Activated CD8-positive, alpha-beta memory T cell treated with anti-CD3 and anti-CD28 coated beads for 48 hours (primary cell): ENCODE measurements at regions not wholly inside any gene's neighbourhood (a gene's known extent, or its start where the extent isn't known, plus 50 kb on each side); places are given as distances from the start of the nearest gene placed in this dataset.
"Not testable (repeated sequence)": the region's sequence is repeated elsewhere in the genome, so short reads cannot be mapped to it uniquely, and the experiment has no call there.

Experiments used
- DNase-seq, 3 experiments: peaks; one replicate each; pipeline ENCODE4 v3.0.0-alpha.2; 2020; ENCODE audit warnings: low read depth in 2 of 3, low spot score in 2 of 3

DNA sequence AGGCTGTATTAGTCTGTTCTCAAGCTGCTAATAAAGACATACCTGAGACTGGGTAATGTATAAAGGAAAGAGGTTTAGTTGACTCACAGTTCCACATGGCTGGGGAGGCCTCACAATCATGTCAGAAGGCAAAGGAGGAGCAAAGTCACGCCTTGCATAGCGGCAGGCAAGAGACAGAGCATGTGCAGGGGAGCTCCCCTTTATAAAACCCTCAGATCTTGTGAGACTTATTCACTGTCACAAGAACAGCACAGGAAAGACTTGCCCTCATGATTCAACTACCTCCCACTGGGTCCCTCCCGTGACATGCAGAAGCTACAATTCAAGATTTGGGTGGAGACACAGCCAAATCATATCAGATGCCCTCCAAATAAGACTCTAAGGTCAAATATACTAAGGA, 139.4 kb upstream of the TOP1 start:
- not testable (repeated sequence) for DNase-seq

GRCh38 chr20:40890181-40890580, 138.4 kb upstream of the TOP1 start:
- no peak for DNase-seq

DNA sequence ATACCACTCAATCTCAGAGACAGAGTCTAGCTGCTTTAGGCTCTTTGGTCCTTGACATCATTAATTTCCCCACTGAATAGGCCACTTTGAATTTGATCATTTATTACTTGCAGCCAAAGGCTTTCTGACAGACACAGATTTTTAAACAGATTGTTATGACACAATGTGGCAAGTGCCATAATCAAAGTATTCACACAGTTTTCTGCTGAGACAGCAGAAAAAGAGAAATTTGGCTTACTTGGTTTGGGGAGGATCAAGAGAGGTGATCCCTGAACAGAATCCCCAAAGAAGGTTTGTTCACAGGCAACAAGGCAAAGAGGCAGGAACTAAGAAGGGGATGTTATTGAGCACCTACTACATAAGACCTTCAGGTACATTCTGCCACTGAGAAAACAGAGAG, 138.0 kb upstream of the TOP1 start:
- no peak for DNase-seq

- no peak for DNase-seq
These were observed 137.3 kb upstream of the TOP1 start for GRCh38 chr20:40891351-40891750.

DNA sequence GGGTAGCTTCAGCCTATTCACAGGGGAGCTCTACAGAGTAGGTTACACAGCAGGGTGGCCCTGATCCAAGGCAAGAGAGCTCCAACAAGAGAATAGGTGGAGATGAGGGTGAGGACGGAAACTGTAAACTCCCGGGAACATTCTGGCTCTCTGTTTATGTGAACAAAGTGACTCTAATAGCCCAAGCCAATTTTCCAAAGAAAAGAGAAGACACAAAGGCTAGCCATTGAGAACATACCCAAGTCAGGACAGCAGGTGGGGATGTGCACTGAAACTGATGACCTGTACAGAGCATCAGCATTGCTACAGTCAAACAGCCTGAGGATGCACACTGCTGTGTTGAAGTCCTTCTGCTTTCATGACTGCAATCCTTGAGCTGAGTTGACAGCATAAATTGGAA, 136.0 kb upstream of the TOP1 start:
- no peak for DNase-seq

- DNase-seq: no peak
These were observed 134.9 kb upstream of the TOP1 start for GRCh38 chr20:40893610-40894236.

GRCh38 chr20:40894237-40894630, 134.4 kb upstream of the TOP1 start:
- DNase-seq: no peak

GRCh38 chr20:40895182-40895581, 133.4 kb upstream of the TOP1 start:
- no peak for DNase-seq

DNA sequence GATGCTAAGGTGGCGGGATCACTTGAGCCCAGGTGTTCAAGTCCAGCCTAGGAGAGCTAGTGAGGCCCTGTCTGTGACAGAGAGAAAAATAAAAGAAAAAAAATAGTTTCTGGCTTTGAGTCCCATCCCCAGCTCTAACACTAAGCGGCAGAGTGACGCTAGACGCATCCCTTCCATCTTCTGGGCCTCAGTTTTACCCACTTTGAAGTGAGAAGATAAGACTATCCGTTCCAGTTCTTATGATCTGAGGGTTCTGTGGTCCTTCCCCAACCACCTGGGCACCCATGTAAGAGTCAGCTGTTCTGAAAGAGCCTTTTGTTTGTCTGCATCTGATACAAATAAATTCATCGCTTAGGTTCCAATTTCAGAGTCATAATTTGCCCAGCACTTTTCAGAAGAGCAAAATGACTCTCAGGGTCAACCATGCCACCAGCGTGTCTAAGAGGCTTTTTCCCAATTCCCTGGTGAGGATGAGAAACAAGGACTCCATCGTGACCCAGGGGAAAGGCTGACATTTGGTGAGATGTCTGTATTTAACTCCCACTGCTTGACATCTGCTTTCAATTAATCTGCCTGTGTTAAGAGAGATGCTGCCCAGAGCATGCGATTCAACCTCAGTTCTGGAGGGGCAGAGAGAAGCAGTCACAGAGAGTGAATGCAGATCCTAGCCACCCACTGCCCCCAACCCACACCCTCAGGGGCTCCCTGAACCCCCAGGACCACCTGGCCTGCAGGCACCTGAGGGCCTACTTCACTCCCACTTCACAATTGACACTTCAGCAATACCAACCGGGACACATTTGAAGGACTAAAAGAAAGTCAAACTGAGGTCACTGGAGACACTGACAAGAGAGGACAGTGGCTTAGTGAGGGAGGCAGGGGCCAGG, 131.6 kb upstream of the TOP1 start:
- no peak for DNase-seq

DNA sequence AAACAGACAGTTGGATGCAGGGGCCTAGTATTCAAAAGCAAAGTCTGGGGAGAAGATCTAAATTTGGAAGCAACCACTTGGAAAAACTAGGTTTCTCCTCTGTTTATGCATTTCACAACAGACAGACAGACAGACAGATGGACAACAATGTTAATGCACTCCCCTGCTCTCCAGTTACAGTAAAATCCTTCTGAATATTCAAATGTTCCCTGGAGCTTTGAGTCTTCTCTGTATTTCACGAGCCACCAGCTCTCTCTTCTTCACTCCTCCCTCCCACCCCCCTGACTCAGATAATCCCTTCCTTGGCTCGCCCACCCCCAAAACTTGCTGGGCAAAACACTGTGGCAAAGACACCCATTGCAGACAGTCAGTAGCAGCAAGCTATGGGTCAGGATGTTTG, 129.3 kb upstream of the TOP1 start:
- DNase-seq: no peak

DNA sequence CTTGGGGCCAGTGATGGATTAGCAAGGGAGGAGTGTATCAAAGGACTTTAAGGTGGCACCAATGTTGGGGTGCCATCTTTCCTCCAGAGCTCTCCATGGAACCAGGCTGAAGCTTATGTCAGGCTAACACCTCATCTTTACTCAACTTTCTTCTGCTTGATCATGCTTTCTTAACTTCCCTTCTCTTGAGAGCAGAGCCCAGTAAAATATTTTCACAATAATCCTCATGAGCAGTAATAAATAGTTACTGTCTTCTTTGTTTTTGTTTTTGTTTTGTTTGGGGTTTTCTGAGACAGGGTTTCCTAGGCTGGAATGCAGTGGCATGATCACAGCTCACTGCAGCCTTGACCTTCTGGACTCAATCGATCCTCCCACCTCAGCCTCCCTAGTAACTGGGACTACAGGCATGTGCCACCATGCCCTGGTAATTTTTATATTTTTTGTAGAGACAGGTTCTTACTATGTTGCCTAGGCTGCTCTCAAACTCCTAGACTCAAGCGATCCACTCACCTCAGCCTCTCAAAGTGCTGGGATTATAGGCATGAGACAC, 127.9 kb upstream of the TOP1 start:
- DNase-seq: no peak

GRCh38 chr20:40902661-40903060, 126.0 kb upstream of the TOP1 start:
- no peak for DNase-seq

GRCh38 chr20:40908309-40908708, 120.3 kb upstream of the TOP1 start:
- DNase-seq: no peak

DNA sequence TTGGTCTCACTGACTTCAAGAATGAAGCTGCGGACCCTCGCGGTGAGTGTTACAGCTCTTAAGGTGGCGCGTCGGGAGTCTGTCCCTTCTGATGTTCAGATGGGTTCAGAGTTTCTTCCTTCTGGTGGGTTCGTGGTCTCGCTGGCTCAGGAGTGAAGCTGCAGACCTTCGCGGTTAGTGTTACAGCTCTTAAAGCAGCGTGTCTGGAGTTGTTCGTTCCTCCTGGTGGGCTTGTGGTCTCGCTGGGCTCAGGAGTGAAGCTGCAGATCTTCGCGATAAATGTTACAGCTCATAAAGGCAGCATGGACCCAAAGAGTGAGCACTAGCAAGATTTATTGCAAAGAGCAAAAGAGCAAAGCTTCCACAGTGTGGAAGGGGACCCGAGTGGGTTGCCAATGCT, 119.1 kb upstream of the TOP1 start:
- not testable (repeated sequence) for DNase-seq

DNA sequence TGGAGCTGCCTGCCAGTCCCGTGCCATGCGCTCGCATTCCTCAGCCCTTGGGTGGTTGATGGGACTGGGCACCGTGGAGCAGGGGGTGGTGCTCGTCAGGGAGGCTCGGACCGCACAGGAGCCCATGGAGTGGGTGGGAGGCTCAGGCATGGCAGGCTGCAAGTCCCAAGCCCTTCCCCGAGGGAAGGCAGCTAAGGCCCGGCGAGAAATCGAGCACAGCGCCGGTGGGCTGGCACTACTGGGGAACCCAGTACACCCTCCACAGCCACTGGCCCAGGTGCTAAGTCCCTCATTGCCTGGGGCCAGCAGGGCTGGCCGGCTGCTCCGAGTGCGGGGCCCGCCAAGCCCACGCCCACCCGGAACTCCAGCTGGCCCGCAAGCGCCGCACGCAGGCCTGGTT, 118.2 kb upstream of the TOP1 start:
- DNase-seq: not testable (repeated sequence)

DNA sequence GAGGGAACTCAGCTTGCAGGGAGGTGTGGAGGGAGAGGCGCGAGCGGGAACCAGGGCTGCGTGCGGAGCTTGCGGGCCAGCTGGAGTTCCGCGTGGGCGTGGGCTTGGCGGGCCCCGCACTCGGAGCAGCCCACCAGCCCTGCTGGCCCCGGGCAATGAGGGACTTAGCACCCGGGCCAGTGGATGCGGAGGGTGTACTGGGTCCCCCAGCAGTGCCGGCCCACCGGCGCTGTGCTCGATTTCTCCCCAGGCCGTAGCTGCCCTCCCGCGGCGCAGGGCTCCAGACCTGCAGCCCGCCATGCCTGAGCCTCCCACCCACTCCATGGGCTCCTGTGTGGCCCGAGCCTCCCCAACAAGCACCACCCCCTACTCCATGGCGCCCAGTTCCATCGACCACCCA, 117.5 kb upstream of the TOP1 start:
- DNase-seq: not testable (repeated sequence)

DNA sequence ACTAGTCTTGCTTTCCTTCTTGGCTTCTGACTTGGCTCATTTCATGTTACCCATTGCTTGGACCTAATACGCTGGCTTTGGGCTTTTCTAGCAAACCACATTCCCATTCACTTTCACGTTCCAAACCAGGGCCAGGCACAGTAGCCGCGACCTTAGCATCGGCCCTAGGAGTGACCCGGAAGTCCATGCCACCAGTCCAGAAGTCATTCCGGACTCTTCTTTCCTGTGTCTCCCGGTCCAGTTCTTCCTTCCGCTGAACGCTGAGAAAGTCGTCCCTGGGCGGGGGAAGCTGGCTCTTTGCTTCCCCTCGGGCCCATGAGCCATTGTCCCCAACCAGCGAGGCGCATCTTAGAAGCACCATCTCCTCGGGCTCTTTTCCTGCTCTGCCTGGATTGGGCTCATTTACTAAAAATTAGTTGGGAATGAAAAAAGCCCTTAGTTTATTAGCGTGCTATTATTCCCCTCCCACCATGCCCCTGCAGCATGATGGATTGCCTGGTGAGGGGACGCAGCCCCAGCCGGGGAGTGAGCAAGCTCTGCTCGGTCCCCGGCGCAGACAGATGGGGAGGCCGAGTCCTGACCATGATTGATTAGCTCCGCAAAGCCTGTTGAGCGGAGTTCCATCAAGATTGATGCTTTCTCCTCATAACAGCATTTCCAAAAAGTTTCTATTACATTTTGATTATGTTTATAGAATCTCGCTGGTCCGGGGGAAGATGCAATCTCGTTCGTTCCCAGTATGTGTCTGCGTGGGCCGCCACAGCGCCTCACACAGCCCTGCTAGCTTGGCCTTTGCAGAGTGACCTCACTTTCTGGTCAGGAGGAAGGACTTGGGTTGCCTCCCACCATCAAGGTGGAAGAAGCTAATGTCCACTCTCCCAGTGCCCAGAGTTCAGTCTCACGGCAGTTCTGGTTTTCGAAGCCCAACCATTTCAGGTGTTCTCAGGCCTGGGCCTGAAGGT, 115.1 kb upstream of the TOP1 start:
- DNase-seq: no peak

DNA sequence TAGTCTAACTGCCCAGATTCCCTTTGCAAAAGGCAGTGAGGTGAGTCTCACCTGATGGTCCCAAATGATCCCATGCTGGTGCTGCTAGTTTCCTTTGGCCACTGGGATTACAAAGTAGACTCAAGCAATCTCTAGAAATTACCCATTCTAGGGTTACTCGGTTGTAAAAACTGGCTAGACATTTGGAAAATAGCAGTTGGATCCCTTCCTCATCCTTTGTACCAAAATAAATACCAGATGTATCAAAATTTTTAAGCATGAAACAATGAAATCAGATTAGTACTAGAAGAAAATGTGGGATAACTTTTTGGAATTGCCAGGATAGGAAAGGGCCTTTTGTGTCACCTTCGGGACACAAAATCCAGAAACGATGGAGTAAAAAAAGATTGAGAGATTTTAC, 112.9 kb upstream of the TOP1 start:
- no peak for DNase-seq

DNA sequence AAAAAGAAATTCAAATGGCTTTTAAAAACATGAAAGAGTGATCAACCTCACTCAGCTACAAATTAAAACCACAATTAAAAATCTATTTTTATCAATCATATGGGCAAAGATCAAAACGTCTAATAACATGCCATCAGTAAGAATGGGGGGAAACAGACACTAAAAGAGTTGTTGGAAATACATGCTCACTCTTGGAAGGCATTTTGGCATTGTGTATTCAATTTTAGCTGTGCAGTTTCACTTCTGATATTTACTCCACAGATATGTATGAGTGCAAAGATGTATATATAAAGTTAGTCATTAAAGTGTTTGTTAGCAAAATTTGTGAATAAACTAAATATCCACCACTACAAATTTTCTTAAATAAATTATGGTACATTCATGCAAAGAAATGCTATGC, 112.3 kb upstream of the TOP1 start:
- no peak for DNase-seq

GRCh38 chr20:40920291-40920690, 108.3 kb upstream of the TOP1 start:
- no peak for DNase-seq

GRCh38 chr20:40922865-40923264, 105.8 kb upstream of the TOP1 start:
- no peak for DNase-seq
